CD4-positive, CD25-positive, alpha-beta regulatory T cell (primary cell): ENCODE measurements at regions not wholly inside any gene's neighbourhood (a gene's known extent, or its start where the extent isn't known, plus 50 kb on each side); places are given as distances from the start of the nearest gene placed in this dataset.

Experiments used
- ATAC-seq, 2 donors: fragments of 150-1000 bp; cut with Tn5 transposase; one replicate each; pipeline ENCODE4 v1.10.0; 2021; ENCODE audit warnings: low read depth in 2 of 2, moderate number of reproducible peaks in 2 of 2, moderate library complexity in 1 of 2
- DNase-seq, 3 donors: peaks; one replicate each; pipeline versions ENCODE4 v3.0.0 to v3.0.0-alpha.2; 2012 to 2022; ENCODE audit warnings: mixed read lengths in 1 of 3
- H3K27ac ChIP-seq: one replicate; pipeline ENCODE4 v1.7.0; 2013; ENCODE audit warnings: mild to moderate bottlenecking, low read length; ENCODE audit not compliant: insufficient read depth, poor library complexity, severe bottlenecking
- H3K27me3 ChIP-seq: one replicate; pipeline ENCODE4 v1.7.0; 2013; ENCODE audit warnings: low read length; ENCODE audit not compliant: control insufficient read depth, insufficient read depth
- H3K36me3 ChIP-seq: one replicate; pipeline ENCODE4 v1.7.0; 2013; ENCODE audit warnings: mild to moderate bottlenecking, low read length, moderate library complexity; ENCODE audit not compliant: control insufficient read depth, insufficient read depth
- H3K4me1 ChIP-seq: 2 replicates; pipeline ENCODE4 v1.7.0; 2013; ENCODE audit warnings: mild to moderate bottlenecking, low read length; ENCODE audit not compliant: insufficient read depth, control insufficient read depth, poor library complexity, severe bottlenecking
- H3K4me3 ChIP-seq: one replicate; pipeline ENCODE4 v1.7.0; 2013; ENCODE audit warnings: low read depth, mild to moderate bottlenecking, low read length, moderate library complexity
- H3K9me3 ChIP-seq, 2 experiments: 1 replicate in 1 of 2; 2 replicates in 1 of 2; pipeline ENCODE4 v1.7.0; 2013; ENCODE audit warnings: low read length in 2 of 2, mild to moderate bottlenecking in 1 of 2, moderate library complexity in 1 of 2; ENCODE audit not compliant: control insufficient read depth in 2 of 2
- H3K27ac Mint-ChIP-seq, 3 donors: one replicate each; pipeline ENCODE4 v1.8.0; 2020 to 2022; ENCODE audit warnings: mild to moderate bottlenecking in 3 of 3, mixed read lengths in 3 of 3, moderate library complexity in 2 of 3
- H3K27me3 Mint-ChIP-seq: one replicate; pipeline ENCODE4 v1.8.0; 2022; ENCODE audit warnings: mild to moderate bottlenecking, mixed read lengths
- H3K36me3 Mint-ChIP-seq: one replicate; pipeline ENCODE4 v1.8.0; 2020; ENCODE audit warnings: mixed read lengths
- H3K4me1 Mint-ChIP-seq, 4 donors: one replicate each; pipeline ENCODE4 v1.8.0; 2020 to 2022; ENCODE audit warnings: mixed read lengths in 4 of 4, mild to moderate bottlenecking in 1 of 4
- H3K4me3 Mint-ChIP-seq, 4 donors: one replicate each; pipeline ENCODE4 v1.8.0; 2020 to 2022; ENCODE audit warnings: mild to moderate bottlenecking in 4 of 4, mixed read lengths in 4 of 4, moderate library complexity in 3 of 4
- H3K9me3 Mint-ChIP-seq, 7 donors: one replicate each; pipeline ENCODE4 v1.8.0; 2020 to 2022; ENCODE audit warnings: mixed read lengths in 7 of 7, mild to moderate bottlenecking in 3 of 7, moderate library complexity in 2 of 7

DNA sequence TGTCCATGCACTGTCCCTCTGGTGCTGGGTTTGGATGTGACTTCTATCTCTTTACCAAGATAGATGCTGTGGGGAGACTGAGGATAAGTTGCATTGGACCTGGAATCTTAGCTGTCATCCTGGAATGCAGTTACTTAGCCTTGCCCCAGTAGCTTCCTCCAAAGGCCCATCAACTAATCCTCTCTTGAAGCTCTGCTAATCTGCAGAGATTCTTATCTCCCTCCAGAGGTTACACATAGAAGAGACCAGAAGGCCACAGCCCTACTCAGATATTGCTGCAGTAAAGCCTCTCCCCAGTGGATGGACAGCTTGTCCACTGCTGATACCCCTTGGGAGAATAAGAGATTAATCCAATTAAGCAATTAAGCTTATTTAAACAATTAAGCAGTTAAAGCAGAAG lies 867.2 kb downstream of the BCL11B start:
- peaks cover 0 to 22% (median 5%) of the 10 kb centered on the region in 4 donors for H3K4me1 Mint-ChIP-seq

DNA sequence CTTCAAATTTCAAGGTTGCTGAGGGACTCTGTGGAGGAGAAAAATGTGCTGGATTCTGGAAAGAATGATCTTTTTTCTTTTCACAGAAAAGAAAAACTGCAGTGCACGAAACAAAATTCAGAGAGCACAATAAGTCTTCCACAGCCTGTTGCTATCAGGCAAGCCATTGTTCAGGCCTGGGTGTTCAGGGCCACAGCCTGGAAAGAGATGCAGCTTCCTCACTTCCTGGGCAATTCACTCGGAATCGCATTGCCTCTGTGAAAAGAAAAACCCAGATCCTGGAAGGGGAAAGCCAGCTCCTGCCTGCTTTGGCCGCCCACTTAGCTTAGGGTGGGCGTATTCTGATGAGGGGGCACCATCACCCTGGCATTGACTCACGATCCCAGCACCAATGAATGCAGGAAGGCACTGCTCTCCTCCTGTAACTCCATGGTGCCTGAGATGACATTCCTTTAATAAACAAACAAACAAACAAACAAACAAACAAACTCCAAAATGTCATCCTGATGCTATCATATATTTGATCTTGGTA lies 863.9 kb downstream of the BCL11B start:
- ATAC-seq (no peak), DNase-seq (no peak)
- Histone ChIP-seq H3K36me3 (no peaks in the 10 kb centered on the region), H3K4me1 (no peaks in the 10 kb centered on the region), H3K27me3 (no peaks in the 10 kb centered on the region), H3K9me3 (no peaks in the 10 kb centered on the region), H3K27ac (no peak overlapping the region), H3K4me3 (no peak overlapping the region)
- no peaks in the 10 kb centered on the region for H3K36me3 Mint-ChIP-seq
- H3K9me3 Mint-ChIP-seq = peaks cover 0 to 2% (median 0%) of the 10 kb centered on the region in 7 donors
- no peak overlapping the region for H3K27ac Mint-ChIP-seq
- no peaks in the 10 kb centered on the region for H3K27me3 Mint-ChIP-seq
- H3K4me3 Mint-ChIP-seq = no peak overlapping the region
- H3K4me1 Mint-ChIP-seq = peaks cover 0 to 25% (median 8%) of the 10 kb centered on the region in 4 donors

More for the DNA sequence above, 867.2 kb downstream of the BCL11B start:
- Histone ChIP-seq H3K4me3 (no peak overlapping the region), H3K4me1 (no peaks in the 10 kb centered on the region), H3K9me3 (no peaks in the 10 kb centered on the region), H3K27ac (no peak overlapping the region), H3K27me3 (no peaks in the 10 kb centered on the region), H3K36me3 (no peaks in the 10 kb centered on the region)
- ATAC-seq (no peak), DNase-seq (no peak)
- Mint-ChIP-seq H3K27ac (peak overlapping the region in 2 of 3 donors; percentile 0 to 38), H3K36me3 (no peaks in the 10 kb centered on the region), H3K9me3 (peaks cover 0 to 2% (median 0%) of the 10 kb centered on the region in 7 donors), H3K27me3 (no peaks in the 10 kb centered on the region), H3K4me3 (no peak overlapping the region)

DNA sequence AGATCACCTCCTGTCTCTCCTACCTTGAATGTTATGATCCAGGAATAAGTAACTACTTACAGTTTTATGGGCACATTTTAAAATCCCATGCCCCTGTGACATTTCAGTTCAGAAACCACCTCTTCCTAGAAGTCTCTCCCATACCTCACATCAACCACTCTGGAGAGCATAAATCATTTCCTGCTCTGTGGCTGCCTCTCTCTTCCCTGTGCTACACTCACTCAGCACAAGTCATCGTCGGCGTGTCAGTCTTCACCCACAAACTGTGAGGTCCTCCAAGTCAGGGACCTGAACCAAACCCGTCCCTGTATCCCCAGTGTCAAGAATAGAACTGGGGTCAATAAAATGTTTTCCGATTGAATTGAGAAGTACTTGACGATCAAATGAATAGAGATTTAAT lies 863.3 kb downstream of the BCL11B start:
- no peak overlapping the region for H3K27ac Mint-ChIP-seq

GRCh38 chr14:98411154-98411553 lies 860.8 kb downstream of the BCL11B start:
- no peaks in the 10 kb centered on the region for H3K27me3 ChIP-seq
- Mint-ChIP-seq H3K4me3 (no peak overlapping the region), H3K27me3 (no peaks in the 10 kb centered on the region), H3K36me3 (no peaks in the 10 kb centered on the region), H3K27ac (no peak overlapping the region), H3K9me3 (peaks cover 0 to 2% (median 0%) of the 10 kb centered on the region in 7 donors), H3K4me1 (peaks cover 0 to 9% (median 4%) of the 10 kb centered on the region in 4 donors)
- H3K27ac ChIP-seq = no peak overlapping the region
- no peaks in the 10 kb centered on the region for H3K36me3 ChIP-seq
- ATAC-seq (no peak), DNase-seq (no peak)
- H3K9me3 ChIP-seq = no peaks in the 10 kb centered on the region
- no peak overlapping the region for H3K4me3 ChIP-seq
- H3K4me1 ChIP-seq = no peaks in the 10 kb centered on the region

More for the DNA sequence above, 863.3 kb downstream of the BCL11B start:
- no peaks in the 10 kb centered on the region for H3K9me3 ChIP-seq
- H3K4me3 ChIP-seq = no peak overlapping the region
- H3K4me1 Mint-ChIP-seq = peaks cover 0 to 25% (median 8%) of the 10 kb centered on the region in 4 donors
- no peaks in the 10 kb centered on the region for H3K4me1 ChIP-seq
- H3K27me3 Mint-ChIP-seq = no peaks in the 10 kb centered on the region
- no peaks in the 10 kb centered on the region for H3K36me3 Mint-ChIP-seq
- DNase-seq = no peak
- no peak overlapping the region for H3K27ac ChIP-seq
- no peak for ATAC-seq
- H3K9me3 Mint-ChIP-seq = peaks cover 0 to 2% (median 0%) of the 10 kb centered on the region in 7 donors
- no peaks in the 10 kb centered on the region for H3K27me3 ChIP-seq
- H3K36me3 ChIP-seq = no peaks in the 10 kb centered on the region
- no peak overlapping the region for H3K4me3 Mint-ChIP-seq

DNA sequence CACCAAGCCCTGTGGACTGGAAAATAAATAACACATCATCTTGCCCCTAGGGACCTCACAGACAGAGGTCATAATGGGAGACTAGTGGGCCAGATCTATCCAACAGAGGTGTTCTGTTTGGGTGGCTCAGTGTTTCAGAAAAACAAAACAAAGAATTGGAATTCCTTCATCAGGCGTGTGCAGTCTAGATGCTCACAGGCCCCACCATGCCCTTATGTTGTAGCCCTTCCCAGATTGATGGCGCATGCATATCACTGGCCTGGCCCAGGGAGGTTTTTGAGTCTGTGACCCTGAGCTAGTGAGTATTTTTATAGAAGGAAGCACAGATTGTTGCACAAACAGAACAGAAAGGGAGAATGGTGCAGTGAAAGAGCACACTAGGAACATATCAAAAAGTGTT lies 859.6 kb downstream of the BCL11B start:
- Mint-ChIP-seq H3K4me1 (peaks cover 0 to 8% (median 4%) of the 10 kb centered on the region in 4 donors), H3K27me3 (no peaks in the 10 kb centered on the region), H3K9me3 (peaks cover 0 to 2% (median 0%) of the 10 kb centered on the region in 7 donors), H3K36me3 (no peaks in the 10 kb centered on the region), H3K4me3 (no peak overlapping the region), H3K27ac (peak overlapping the region in 1 of 3 donors; percentile 24)
- Histone ChIP-seq H3K4me3 (no peak overlapping the region), H3K36me3 (no peaks in the 10 kb centered on the region), H3K9me3 (no peaks in the 10 kb centered on the region), H3K27ac (no peak overlapping the region), H3K27me3 (no peaks in the 10 kb centered on the region), H3K4me1 (no peaks in the 10 kb centered on the region)
- no peak for DNase-seq
- ATAC-seq = no peak

DNA sequence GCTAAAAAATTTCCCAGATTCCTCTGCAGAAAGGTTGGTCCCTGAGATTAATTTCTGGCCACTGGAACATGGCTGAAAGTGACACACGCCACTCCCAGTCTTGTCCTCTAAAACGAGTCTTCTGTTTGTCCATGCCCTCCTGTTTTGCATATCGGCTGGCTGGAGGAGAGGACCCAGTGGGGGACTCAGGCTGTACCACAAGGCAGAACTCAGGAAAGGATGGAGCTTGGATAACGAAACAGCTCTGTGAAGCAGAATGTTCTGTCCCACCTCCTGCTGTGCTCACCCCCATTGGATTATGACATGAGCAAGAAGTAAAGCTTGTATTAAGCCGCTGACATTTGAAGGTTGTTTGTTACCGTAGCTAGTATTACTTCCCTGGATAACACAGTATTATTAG lies 856.2 kb downstream of the BCL11B start:
- no peak for ATAC-seq
- H3K27me3 Mint-ChIP-seq = no peaks in the 10 kb centered on the region
- Histone ChIP-seq H3K9me3 (no peaks in the 10 kb centered on the region), H3K4me3 (no peak overlapping the region), H3K36me3 (no peaks in the 10 kb centered on the region), H3K4me1 (no peaks in the 10 kb centered on the region), H3K27ac (no peak overlapping the region), H3K27me3 (no peaks in the 10 kb centered on the region)
- H3K4me1 Mint-ChIP-seq = peaks cover 0 to 4% (median 4%) of the 10 kb centered on the region in 4 donors
- H3K27ac Mint-ChIP-seq = no peak overlapping the region
- DNase-seq = no peak
- no peak overlapping the region for H3K4me3 Mint-ChIP-seq
- H3K36me3 Mint-ChIP-seq = no peaks in the 10 kb centered on the region
- H3K9me3 Mint-ChIP-seq = peaks cover 0 to 4% (median 0%) of the 10 kb centered on the region in 7 donors

GRCh38 chr14:98417001-98417400 lies 855.0 kb downstream of the BCL11B start:
- peaks cover 0 to 4% (median 0%) of the 10 kb centered on the region in 7 donors for H3K9me3 Mint-ChIP-seq
- peaks cover 0 to 4% (median 4%) of the 10 kb centered on the region in 4 donors for H3K4me1 Mint-ChIP-seq
- no peaks in the 10 kb centered on the region for H3K36me3 Mint-ChIP-seq
- ATAC-seq (no peak), DNase-seq (no peak)
- no peaks in the 10 kb centered on the region for H3K36me3 ChIP-seq
- no peaks in the 10 kb centered on the region for H3K9me3 ChIP-seq
- no peaks in the 10 kb centered on the region for H3K27me3 ChIP-seq
- no peak overlapping the region for H3K27ac Mint-ChIP-seq
- H3K27ac ChIP-seq = no peak overlapping the region
- H3K4me3 ChIP-seq = no peak overlapping the region
- no peaks in the 10 kb centered on the region for H3K4me1 ChIP-seq
- no peak overlapping the region for H3K4me3 Mint-ChIP-seq
- H3K27me3 Mint-ChIP-seq = no peaks in the 10 kb centered on the region

DNA sequence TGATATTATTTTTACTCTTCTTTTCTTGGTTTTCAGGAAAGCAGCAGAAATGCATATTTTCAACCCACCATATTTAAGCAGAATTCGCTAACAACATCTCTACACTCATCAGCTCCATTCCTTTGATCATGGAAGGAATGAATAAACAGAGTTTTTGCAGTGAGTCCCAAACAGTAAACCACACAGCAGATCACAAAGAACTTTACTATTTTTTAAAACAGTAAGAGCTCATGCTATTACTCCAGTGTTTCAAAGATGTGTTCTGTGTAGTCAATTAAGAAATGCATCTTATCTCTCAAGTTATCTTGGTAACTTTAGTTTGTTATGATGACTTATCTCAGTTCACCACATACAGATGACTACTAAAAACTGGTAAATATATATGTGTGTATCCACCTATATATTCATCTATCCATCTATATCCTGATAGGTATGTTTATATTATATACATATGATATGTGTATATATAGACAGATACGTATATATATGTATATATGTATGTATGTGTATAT lies 843.5 kb downstream of the BCL11B start:
- Histone ChIP-seq H3K4me3 (no peak overlapping the region), H3K27me3 (no peaks in the 10 kb centered on the region), H3K4me1 (no peaks in the 10 kb centered on the region), H3K9me3 (no peaks in the 10 kb centered on the region), H3K27ac (no peak overlapping the region), H3K36me3 (no peaks in the 10 kb centered on the region)
- Mint-ChIP-seq H3K4me1 (peaks cover 18 to 28% (median 21%) of the 10 kb centered on the region in 4 donors), H3K36me3 (no peaks in the 10 kb centered on the region), H3K9me3 (peaks cover 0 to 2% (median 0%) of the 10 kb centered on the region in 7 donors), H3K27me3 (peaks cover 12% of the 10 kb centered on the region), H3K27ac (no peak overlapping the region), H3K4me3 (no peak overlapping the region)
- ATAC-seq (no peak), DNase-seq (no peak)
